ENCODE measurements at regions not wholly inside any gene's neighbourhood (a gene's known extent, or its start where the extent isn't known, plus 50 kb on each side); places are given as distances from the start of the nearest gene placed in this dataset.

GRCh38 chr6:12585497-12585958 lies 131.0 kb upstream of the PHACTR1 start:
- no peak for DNase-seq (ENCODE audit: low spot score)

- no peak for DNase-seq (ENCODE audit: low spot score)
Observed at GRCh38 chr6:12586721-12587480, 129.7 kb upstream of the PHACTR1 start.

GRCh38 chr6:12590901-12591300 lies 125.7 kb upstream of the PHACTR1 start:
- DNase-seq (ENCODE audit: low spot score) = no peak

- DNase-seq (ENCODE audit: low spot score) = no peak
Observed at GRCh38 chr6:12592634-12593033, 123.9 kb upstream of the PHACTR1 start.

- DNase-seq (ENCODE audit: low spot score) = no peak
Observed at GRCh38 chr6:12593771-12594529, 122.6 kb upstream of the PHACTR1 start.

- DNase-seq (ENCODE audit: low spot score) = no peak
Observed at GRCh38 chr6:12594530-12594893, 122.1 kb upstream of the PHACTR1 start.

- no peak for DNase-seq (ENCODE audit: low spot score)
Observed at GRCh38 chr6:12595161-12595811, 121.3 kb upstream of the PHACTR1 start.

GRCh38 chr6:12596731-12597130 lies 119.8 kb upstream of the PHACTR1 start:
- no peak for DNase-seq (ENCODE audit: low spot score)

GRCh38 chr6:12598919-12599318 lies 117.6 kb upstream of the PHACTR1 start:
- DNase-seq (ENCODE audit: low spot score) = no peak

GRCh38 chr6:12601881-12602280 lies 114.7 kb upstream of the PHACTR1 start:
- DNase-seq (ENCODE audit: low spot score) = no peak

GRCh38 chr6:12602342-12602741 lies 114.2 kb upstream of the PHACTR1 start:
- no peak for DNase-seq (ENCODE audit: low spot score)

- DNase-seq (ENCODE audit: low spot score) = no peak
Observed at GRCh38 chr6:12602951-12603672, 113.5 kb upstream of the PHACTR1 start.

- DNase-seq (ENCODE audit: low spot score) = no peak
Observed at GRCh38 chr6:12603673-12604049, 112.9 kb upstream of the PHACTR1 start.

- peak; percentile 38 for DNase-seq (ENCODE audit: low spot score)
Observed at GRCh38 chr6:12605888-12606345, 110.7 kb upstream of the PHACTR1 start.

- no peak for DNase-seq (ENCODE audit: low spot score)
Observed at GRCh38 chr6:12606616-12607015, 110.0 kb upstream of the PHACTR1 start.

GRCh38 chr6:12608016-12608860 lies 108.3 kb upstream of the PHACTR1 start:
- no peak for DNase-seq (ENCODE audit: low spot score)

- no peak for DNase-seq (ENCODE audit: low spot score)
Observed at GRCh38 chr6:12608874-12609273, 107.7 kb upstream of the PHACTR1 start.

GRCh38 chr6:12609751-12610150 lies 106.8 kb upstream of the PHACTR1 start:
- no peak for DNase-seq (ENCODE audit: low spot score)

GRCh38 chr6:12610862-12611261 lies 105.7 kb upstream of the PHACTR1 start:
- DNase-seq (ENCODE audit: low spot score) = no peak

- DNase-seq (ENCODE audit: low spot score) = no peak
Observed at GRCh38 chr6:12613811-12614210, 102.8 kb upstream of the PHACTR1 start.

- DNase-seq (ENCODE audit: low spot score) = no peak
Observed at GRCh38 chr6:12614456-12614855, 102.1 kb upstream of the PHACTR1 start.
